GM18951 (cell line): ENCODE measurements at regions not wholly inside any gene's neighbourhood (a gene's known extent, or its start where the extent isn't known, plus 50 kb on each side); places are given as distances from the start of the nearest gene placed in this dataset.
"Not testable (repeated sequence)": the region's sequence is repeated elsewhere in the genome, so short reads cannot be mapped to it uniquely, and the experiment has no call there.

Experiments
- POLR2A ChIP-seq: IDR thresholded peaks from 4 replicates; pipeline ENCODE4 v1.6.1; 2011; ENCODE audit warnings: mild to moderate bottlenecking; ENCODE audit not compliant: insufficient read length, insufficient read depth; ENCODE audit errors: extremely low read depth
- in situ Hi-C: fragments of 300-500 bp; cut with MboI; formaldehyde crosslinking; loops from one replicate; pipeline ENCODE4 v1.12.0; 2022; ENCODE audit warnings: low sequenced_read_pairs, mixed read lengths, inconsistent platforms; ENCODE audit not compliant: unreplicated experiment

GRCh38 chr6:158903801-158904200 is 84.6 kb upstream of the EZR start:
- TF ChIP-seq POLR2A, result no peak
- in situ Hi-C loops, result no loop called here

GRCh38 chr6:158900663-158901312 is 81.6 kb upstream of the EZR start:
- in situ Hi-C loops, result no loop called here
- TF ChIP-seq POLR2A, result no peak

- in situ Hi-C loops, result no loop called here
Measured at GRCh38 chr6:158897236-158897635, 78.1 kb upstream of the EZR start.

GRCh38 chr6:158895661-158896060 is 76.5 kb upstream of the EZR start:
- in situ Hi-C loops, result no loop called here
- TF ChIP-seq POLR2A, result no peak

More at GRCh38 chr6:158897236-158897635, 78.1 kb upstream of the EZR start:
- TF ChIP-seq POLR2A, result no peak

- in situ Hi-C loops, result no loop called here
- no peak for TF ChIP-seq POLR2A
Measured at GRCh38 chr6:158894193-158894592, 75.0 kb upstream of the EZR start.

- no peak for TF ChIP-seq POLR2A
- in situ Hi-C loops, result no loop called here
Measured at GRCh38 chr6:158892266-158892665, 73.1 kb upstream of the EZR start.

- in situ Hi-C loops, result not testable (repeated sequence)
Measured at GRCh38 chr6:158891560-158891959, 72.4 kb upstream of the EZR start.

GRCh38 chr6:158888171-158888570 is 69.0 kb upstream of the EZR start:
- in situ Hi-C loops, result not testable (repeated sequence)

- in situ Hi-C loops, result not testable (repeated sequence)
Measured at GRCh38 chr6:158886346-158886977, 67.3 kb upstream of the EZR start.

GRCh38 chr6:158881884-158882283 is 62.7 kb upstream of the EZR start:
- in situ Hi-C loops, result not testable (repeated sequence)

- in situ Hi-C loops, result not testable (repeated sequence)
Measured at GRCh38 chr6:158881276-158881675, 62.1 kb upstream of the EZR start.

GRCh38 chr6:158879180-158879579 is 60.0 kb upstream of the EZR start:
- in situ Hi-C loops, result no loop called here
- TF ChIP-seq POLR2A, result no peak

GRCh38 chr6:158877716-158878115 is 58.5 kb upstream of the EZR start:
- in situ Hi-C loops, result no loop called here
- TF ChIP-seq POLR2A, result no peak

GRCh38 chr6:158876886-158877285 is 57.7 kb upstream of the EZR start:
- in situ Hi-C loops, result no loop called here
- TF ChIP-seq POLR2A, result no peak

GRCh38 chr6:158870649-158870957 is 51.4 kb upstream of the EZR start:
- in situ Hi-C loops, result no loop called here
- TF ChIP-seq POLR2A, result no peak
